GM18858 (cell line): ENCODE measurements at regions not wholly inside any gene's neighbourhood (a gene's known extent, or its start where the extent isn't known, plus 50 kb on each side); places are given as distances from the start of the nearest gene placed in this dataset.

Experiments used
- ATAC-seq: cut with Tn5 transposase; IDR thresholded peaks from one replicate; pipeline ENCODE4 v1.9.1; 2021; ENCODE audit not compliant: unreplicated experiment

DNA sequence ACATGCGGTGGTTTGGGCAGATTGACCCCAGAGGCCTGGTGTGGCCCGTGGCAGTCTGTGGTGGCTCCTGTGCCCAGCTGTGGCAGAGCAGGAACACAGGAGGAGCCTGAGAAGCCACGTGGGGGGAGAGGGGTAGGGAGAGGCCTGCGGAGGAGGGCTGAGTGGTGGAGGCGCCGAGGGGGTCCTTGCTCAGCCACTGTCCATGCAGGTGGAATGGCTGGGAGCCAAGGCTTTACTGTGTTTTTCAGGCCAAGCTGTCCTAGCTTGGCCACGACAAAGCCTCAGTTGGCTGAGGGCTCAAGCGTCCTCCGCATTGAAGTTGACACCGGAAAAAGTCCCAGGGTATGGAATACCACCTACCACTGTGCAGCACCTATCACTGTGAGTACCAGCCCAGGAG, 107.0 kb downstream of the VEGFA start:
- no peak for ATAC-seq

DNA sequence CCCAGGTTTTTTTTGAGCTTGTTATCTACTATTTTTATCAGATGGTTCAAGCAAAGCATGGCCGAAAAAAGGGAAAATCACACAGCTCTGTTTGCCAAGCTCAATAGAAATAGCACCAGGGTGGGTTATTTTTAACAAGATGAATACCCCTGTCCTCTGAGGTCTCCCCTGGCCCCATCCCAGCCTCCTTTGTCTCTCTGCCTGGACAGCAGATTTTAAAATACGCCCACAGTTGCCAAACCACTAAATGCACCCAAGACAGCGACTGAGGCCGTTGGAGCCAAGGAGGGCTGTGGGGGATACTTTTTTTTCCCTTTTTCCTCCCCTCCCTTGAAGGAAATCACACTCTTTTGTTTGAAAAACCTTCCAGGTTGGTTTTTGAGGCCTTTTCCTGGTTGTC, 106.6 kb downstream of the VEGFA start:
- ATAC-seq = no peak

DNA sequence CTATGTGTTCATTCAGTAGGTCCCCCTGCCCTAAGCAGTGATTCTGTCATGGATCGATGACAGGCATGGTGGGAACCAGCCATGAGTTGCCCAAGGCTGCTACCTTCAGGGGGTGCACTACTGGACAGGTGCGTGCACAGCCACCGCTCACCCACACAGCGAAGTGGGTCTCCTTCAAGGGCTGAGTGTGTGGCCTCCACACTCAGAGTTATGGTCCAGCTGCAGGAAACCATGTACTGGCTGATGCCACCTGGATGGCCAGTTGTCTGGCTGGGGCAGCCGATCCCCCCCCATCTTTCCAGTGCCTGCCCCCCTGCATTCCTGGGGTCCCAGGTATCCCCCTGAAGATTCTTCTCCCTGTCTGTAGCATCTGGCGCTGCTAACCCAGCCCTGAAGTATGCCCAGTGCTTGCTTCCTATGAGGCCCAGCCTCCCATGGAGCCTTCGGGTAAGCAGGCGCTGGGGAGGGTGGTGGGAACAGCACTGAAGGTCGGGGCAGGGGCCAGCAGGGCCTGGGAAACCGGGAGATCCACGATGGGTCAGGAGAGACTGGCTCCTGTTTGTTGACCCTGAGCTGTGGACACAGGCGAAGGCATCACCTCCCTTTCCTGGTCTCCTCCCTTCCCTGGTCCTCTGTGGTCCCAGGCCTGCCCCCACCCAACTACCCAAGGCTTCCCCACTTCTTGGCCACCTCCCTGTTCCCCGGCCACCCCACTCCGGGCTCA, 106.0 kb downstream of the VEGFA start:
- no peak for ATAC-seq

DNA sequence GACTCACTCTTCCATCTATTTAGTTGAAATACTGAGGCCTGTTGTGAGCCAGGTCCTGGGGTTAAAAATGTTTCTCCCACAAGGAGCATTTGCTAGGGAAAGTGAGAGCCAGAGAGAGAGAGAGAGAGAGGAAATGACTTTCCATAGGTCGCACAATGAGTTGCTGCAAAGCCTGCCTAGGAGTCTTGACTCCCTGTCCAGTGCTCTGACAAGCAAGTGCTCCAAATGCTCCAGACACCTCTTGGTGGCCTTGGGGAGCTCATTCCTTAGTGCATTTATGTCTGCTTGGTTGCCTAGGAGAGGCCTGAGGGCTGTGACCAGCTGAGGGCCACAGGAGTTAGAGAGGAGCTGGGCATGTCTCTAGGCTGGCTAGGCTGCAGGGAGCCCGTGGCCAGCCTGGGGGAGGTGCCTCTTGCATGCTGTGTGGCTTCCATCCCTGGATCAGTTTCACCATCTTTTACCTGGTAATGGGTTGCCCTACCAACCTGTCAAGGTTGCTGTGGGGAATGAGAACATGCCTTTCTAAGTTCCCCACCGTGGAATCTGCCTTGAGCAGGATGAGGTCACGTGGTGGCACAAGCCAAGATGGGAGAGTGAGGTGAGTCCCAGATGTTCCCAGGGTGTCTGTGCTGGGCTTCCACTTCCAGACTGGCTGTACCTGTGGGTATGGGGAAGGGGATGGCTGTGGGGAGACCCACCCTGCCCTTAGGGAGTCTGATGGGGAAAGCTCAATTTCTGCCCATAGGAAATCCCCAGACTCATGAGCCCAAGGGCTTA, 105.0 kb downstream of the VEGFA start:
- no peak for ATAC-seq

DNA sequence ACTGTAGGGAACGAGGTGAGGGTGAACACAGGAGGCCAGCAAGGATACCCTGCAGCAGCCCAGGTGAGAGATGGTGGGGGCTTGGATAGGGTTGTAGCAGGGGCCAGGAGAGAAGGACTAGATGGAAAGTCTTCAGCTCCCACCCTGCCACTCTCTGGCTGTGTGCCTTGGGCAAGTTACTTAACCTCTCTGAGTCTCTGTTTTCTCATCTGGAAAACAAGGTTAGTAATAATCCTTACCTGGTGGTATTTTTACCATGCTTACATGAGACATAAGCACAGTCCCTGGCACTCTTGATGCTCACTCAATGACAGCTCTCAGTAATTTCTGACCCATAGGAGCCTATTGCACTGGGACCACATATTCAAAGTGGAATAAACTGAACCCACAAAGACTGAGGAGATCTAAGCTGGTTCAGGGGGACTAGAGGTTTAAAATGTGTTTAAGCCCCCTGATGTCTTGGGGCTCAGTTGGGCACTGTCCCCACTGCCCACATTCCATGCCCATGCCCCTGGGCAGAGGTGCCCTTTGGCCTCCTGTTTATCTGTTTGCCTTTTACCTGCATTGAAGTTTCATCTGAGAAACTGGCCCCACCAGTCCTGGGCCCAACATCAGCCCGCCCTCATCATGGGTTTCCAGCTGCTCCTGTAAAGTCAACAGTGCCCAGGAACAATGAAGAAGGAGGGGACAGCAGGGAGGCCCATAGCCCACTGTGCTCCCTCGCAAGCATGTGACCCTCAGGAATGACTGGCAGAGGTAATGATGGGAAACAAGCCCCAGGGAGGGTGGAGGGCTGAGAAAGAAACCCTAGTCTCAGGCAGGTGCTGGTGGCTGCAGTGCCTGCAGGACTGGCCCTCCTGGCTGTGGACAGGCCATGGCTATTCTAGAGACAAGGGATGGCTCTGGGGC, 104.0 kb downstream of the VEGFA start:
- no peak for ATAC-seq

DNA sequence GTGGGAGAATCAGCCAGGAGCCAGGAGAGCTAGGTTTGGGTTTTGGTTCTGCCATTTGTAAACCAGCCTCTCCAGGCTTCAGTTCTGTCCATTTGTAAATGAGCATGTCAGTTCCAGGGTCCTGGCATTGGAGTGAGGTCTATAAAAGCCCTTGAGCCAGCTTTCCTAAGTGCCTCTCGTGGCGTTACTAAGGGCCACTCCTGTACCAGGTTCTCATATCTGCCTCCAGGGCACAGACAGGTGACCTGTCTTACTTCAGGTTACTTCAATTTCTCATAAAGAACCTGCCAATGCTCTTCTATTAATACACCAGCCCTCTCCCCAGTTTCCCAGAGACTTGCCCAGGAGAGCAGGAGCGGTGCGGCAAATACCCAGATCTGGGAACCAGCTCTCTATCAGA, 101.9 kb downstream of the VEGFA start:
- no peak for ATAC-seq

DNA sequence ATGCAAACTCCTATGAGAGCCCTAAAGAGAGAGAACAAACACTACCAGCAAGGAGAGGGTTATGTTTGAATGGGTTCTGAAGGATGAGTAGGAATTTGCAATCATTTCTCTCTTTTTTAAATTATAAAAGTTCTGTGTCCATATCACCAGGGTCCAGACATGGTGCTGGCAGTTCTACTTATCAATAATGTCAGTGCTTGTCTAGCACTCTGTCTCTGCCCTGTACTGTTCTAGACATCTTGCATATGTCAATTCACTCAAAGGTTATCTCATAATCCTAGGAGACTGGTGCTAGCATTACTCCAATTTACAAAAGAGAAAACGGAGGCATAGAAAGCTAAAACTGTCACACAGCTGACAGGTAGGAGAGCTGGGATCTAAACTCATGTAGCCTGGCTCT, 101.3 kb downstream of the VEGFA start:
- ATAC-seq = no peak

DNA sequence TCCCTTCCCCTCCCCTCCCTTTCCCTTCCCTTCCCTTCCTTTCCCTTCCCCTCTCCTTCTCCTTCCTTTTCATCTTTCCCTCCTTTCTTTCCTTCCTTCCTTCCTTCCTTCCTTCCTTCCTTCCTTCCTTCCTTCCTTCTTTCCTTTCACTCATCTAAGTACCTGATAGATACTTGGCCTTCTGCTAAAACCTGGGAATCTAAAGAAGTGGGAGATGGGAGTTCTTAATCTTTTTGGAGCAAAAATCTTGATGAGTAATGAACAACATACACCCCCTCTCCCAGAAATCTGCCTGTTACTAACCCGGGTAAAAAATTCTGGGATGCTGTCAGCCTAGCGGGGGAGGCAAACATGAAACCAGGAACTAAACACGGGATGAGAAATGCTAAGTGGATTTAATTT, 100.7 kb downstream of the VEGFA start:
- no peak for ATAC-seq

DNA sequence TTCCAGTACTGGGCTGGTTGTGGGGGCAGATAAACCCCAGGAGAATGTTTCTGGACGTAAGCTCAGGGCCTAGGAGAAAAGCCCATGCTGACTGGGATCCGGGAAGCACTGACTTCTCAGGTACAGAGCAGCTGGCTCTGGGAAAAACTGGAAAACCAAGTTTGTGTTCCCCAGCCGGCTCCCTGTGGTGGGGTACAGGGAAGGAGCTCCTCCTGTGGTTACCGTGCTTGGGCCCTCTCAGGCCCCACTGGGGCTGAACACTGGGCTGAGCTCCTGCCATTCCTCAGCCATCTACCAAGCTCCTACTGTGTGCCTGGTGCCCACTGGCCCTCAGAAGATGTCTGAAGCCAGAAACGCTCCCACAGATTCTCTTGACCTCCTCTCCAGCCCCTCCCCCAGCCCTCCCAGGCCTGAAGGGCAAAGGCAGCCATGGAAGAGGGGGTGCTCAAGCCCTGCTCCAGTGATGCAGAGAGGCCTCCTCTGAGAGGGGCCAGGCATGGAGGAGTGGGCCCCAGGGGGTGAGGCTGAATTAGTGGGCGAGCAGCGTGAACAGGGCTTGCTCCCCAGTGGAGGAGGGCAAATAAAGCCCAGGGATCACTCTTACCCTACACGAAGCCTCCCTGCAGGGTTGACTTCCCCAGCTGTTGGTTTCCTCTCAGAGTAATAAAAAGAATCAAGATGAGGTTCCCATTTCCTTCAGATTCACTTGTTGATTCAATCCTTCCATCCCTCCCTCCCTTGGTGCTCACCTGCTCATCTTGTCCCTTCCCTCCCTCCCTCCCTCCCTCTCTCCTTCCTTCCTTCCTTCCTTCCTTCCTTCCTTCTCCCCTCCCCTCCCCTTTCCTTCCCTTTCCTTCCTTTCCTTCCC, 100.0 kb downstream of the VEGFA start:
- no peak for ATAC-seq

DNA sequence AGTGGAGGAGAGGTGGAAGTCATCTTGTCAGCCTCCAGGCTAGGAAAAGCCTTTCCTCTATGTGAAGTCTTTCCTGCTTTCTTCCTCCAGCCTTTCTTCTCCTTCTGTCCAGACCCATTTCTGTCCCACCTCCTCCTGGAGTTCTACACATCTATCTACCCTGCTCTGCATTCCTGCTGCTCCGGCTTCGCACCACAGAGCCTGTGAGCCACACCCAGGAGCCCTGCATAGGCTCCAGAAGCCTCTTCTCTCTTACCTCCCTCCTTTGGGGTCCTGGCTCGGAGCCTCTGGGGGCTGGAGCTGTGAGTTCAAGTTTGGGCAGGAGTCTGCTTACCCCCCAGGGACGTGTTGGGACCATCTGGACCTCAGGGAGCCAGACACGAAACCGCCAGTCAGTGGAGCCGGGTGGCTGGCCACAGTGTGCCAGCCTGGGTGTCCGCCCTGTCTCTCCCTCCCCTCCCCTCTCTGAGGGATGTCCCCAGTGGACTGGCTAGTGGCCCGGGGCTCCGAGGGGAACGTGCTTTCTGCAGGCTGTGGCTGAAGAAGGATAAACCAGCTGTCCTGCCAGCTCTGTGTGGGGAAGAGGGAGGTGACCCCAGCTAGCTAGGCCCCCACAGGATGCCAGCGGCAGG, 99.2 kb downstream of the VEGFA start:
- ATAC-seq = no peak

DNA sequence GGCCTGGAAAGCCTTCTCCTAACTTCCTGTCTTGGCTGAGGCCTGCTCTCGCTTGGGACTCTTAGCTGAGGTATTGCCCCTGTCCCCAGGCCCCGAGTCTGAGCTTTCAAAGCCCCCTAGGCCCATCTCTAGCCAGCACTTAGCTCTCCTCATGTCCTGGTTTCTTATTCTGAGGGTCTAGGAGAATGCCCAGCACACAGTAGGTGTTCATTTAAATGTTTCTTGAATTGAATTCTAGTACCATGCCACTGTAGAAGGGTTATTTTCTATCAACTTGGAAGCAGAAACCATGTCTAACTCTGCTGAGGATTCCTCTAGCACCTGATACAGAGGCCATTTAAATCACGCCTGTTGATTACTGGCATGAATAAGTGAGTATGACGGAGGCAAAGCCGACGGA, 98.5 kb downstream of the VEGFA start:
- no peak for ATAC-seq

DNA sequence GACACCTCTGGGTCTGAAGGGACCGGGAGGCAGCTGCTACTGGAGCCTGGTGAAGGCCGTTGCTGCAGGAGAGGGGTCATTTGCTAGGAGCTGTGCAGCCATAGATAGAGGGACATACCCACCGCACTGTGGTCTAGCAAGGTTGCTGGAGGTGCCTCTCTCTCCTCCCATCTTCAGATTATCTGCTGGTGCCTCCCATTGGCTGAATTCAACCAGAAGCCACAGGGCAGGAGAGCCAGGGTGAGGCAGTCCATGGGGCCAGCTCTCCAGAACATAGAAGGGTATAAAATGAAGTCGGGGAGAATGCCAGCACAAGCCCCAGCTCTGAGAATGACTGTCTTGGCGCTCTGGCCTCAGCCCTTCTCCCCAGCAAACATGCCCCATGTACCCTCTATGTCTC, 98.0 kb downstream of the VEGFA start:
- no peak for ATAC-seq

DNA sequence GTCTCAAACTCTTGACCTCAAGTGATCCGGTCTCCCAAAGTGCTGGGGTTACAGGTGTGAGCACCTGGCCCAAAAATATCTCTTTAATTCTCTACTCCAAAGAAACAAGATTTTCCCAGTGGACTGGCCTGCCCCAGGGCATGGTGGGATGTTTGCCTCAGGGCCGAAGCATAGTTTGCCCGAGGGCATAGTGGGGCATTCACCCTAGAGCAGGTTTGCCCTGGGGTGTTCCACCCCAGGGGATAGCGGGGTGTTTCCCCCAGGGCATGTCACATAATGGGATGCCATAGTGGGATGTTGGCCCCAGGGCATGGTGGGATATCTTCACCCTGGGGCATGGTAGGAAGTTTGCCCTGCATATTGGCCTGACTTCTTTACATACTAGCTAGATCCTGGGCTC, 97.2 kb downstream of the VEGFA start:
- no peak for ATAC-seq

DNA sequence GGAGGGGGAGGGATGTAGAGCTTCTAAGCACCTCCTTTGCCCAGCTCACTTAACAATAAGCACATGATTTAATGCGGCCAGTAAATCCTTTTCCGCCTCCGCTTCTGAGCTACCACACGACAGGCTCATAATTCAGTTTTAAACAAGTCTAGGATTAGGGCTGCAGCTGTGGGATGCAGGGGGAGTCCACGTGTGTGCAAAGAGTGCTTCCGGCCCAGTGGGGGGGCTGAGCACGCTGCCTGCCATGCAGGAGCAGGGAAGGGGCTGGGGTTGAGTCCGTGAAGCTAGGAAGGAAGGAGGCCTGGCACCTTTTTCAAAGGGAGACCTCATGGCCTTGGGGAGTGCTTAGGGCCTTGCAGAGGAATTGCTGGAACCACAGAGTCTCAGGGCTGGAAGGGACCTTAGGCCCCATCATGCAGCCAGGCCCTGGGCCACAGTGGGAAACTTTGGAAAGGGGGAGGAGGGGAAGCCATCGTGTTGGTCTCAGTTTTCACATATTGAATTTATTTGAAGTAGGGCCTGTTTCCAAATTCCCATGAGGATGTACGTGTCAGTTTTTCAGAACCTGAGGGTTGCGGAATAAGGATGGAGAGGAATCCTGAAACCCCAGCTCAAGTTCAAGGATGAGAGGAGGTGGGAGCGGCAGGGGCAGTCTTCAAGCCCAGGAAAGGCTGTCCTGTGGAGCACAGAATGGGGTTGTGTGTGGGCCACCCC, 96.1 kb downstream of the VEGFA start:
- ATAC-seq = no peak

DNA sequence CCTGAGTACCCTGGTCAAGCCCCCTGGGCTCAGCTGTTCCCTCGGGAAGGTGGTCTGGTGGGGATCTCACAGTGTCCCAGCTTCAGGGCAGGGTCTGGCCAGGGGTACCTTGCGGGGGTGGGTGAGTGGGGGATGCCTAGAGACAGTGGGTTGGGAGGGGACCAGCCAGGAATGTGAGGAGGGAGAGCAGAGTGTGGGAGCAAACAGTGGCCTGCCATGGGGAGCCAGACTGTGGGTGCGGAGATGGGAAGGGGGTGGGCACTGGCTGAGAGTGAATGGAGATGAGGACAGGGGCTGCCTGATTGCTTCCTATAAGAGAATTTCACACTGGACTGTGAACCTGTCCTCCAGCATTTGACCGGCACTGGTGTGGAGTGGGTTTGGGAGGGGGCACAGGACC, 95.1 kb downstream of the VEGFA start:
- no peak for ATAC-seq

DNA sequence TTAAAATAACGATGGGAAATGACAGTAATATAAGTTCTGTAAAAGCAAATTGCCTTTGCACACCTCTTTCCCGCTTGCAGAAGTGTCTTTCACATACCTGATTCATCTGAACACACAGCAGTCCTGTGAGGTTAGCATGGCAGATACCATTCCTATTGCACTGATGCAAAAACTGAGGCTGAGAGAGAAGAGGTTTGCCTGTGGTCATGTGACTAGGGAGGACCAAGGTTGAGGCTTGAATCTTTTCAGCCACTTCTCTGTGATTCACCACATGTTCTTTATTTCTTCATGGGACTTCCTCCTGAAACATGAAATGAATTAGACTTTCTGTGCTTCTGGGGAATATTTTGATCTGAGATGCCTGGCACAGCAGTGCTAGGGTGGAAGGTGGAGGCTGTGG, 92.9 kb downstream of the VEGFA start:
- no peak for ATAC-seq

DNA sequence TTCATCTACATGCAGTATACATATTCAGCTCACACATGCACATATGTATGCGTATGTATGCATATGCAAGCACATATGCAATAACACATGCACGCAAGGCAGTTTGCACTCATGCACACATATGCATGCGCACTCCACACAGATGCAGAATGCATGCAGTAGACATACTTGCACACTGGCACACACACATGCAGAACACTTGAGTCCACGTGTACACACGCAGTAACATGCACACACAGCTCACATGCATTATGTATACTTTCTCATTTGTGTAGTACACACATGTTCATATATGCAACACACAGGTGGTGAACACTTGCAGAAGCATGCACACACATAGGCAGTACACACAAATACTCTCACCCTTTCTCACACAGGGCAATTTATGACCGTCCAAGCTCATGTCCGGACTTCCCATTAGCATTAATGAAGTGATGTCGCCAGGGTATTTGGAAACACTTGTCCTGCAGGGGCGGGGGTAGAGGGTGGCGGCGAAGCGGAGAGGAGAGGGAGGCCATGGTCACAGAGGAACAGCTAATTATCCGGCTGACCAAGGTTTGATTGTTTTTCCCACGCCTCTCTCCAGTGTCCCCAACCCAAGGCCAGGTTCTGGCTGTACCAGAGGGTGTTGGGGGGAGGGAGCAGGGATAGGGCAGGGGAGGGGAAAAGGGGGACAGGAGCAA, 91.3 kb downstream of the VEGFA start:
- ATAC-seq = no peak

DNA sequence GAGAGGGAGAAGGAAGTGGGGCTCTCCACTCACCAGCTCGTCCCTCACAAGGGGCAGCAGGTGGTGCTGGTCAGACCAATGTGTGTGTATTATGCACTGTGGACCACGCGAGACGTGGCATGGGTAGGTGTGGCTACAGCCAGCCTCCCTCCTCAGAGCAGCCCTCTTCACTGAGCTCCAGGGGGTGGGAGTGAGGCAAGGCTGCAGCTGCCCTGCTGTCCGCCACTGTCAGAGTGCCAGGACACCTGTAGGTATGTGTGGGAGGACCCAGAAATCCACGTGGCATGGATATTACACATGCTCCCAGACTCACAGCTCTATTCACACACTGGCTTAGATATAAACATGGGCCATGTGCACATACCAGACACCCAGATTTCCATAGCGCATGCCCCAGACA, 90.3 kb downstream of the VEGFA start:
- ATAC-seq = no peak

DNA sequence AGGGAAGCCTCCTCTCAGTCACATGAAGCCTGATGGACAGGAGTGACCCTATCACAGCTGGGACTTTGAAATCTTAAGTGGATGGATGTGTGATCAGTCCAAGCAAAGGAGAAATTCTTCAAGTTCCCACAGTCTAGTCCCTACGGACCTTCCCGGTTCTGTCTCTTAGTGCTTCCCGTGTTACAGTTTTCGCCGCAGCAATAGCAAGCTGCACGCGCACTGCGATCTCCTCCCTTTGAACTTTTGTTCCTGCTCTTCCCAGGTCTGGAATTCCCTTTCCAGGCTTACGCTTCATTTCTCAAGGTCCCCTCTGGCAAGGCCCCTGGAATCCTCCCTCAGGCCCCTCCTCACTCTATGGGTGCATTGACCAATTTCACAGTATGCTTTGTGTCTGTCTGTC, 89.2 kb downstream of the VEGFA start:
- no peak for ATAC-seq
